Right lobe of liver (tissue), 4 donors: ENCODE measurements at regions not wholly inside any gene's neighbourhood (a gene's known extent, or its start where the extent isn't known, plus 50 kb on each side); places are given as distances from the start of the nearest gene placed in this dataset.

ENCODE experiments used
- POLR2A ChIP-seq: fragments of 450-650 bp; IDR thresholded peaks from one replicate; pipeline ENCODE4 v1.6.1; 2017; ENCODE audit warnings: antibody characterized with exemption, mild to moderate bottlenecking
- TF ChIP-seq, protein P1 (sequence below), 4 donors: fragments of 200-600 bp in 3 of 4; fragments of 450-650 bp in 1 of 4; IDR thresholded peaks; one replicate each; pipeline versions ENCODE4 v1.5.1 to v1.8.0; 2016 to 2022; ENCODE audit warnings: antibody characterized with exemption in 4 of 4, mild to moderate bottlenecking in 2 of 4
- donor health status: DM: no; HTN: no; CAD: no.
- donor health status: DM: no; HTN: no; CAD: no.
- donor health status: DM: no; HTN: yes; CAD: no.

DNA sequence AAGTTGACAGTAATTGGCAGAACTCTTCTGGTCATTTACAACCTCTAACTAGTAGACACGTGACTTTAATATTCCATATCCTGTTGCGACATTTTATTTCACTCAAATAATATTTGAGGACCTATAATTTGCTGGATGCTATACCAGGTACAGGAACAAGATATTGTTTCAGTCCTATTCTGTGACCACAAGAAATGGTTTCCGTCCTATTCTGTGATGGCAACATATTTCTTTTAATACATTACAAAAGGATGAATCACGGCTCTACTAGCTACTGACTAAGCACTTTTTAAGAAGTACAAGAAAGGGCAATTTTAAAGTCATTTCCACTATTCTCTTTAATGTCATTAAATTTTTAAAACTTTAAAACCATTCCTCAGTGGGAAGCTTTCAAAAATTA is 400.2 kb downstream of the CNTN3 start:
- no peak for TF ChIP-seq POLR2A
- TF ChIP-seq, protein P1, sequence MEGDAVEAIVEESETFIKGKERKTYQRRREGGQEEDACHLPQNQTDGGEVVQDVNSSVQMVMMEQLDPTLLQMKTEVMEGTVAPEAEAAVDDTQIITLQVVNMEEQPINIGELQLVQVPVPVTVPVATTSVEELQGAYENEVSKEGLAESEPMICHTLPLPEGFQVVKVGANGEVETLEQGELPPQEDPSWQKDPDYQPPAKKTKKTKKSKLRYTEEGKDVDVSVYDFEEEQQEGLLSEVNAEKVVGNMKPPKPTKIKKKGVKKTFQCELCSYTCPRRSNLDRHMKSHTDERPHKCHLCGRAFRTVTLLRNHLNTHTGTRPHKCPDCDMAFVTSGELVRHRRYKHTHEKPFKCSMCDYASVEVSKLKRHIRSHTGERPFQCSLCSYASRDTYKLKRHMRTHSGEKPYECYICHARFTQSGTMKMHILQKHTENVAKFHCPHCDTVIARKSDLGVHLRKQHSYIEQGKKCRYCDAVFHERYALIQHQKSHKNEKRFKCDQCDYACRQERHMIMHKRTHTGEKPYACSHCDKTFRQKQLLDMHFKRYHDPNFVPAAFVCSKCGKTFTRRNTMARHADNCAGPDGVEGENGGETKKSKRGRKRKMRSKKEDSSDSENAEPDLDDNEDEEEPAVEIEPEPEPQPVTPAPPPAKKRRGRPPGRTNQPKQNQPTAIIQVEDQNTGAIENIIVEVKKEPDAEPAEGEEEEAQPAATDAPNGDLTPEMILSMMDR (IDR thresholded peaks at IDR 0.05) = no peak
